SK-N-SH (cell line): ENCODE measurements at regions not wholly inside any gene's neighbourhood (a gene's known extent, or its start where the extent isn't known, plus 50 kb on each side); places are given as distances from the start of the nearest gene placed in this dataset.

Experiments
- CTCF ChIA-PET: fragments of 300-600, 350-600 bp; formaldehyde crosslinking; extraction: SDS; loops from one replicate; lab custom pipeline; 2021; lab: Yijun Ruan, JAX
- POLR2A ChIA-PET: fragments of 350-600 bp; sonication (Branson Sonifier 250); formaldehyde crosslinking; extraction: SDS; loops from one replicate; lab custom pipeline; 2020; ENCODE audit warnings: antibody characterized with exemption, inconsistent platforms; lab: Yijun Ruan, JAX
- DNase-seq: peaks from one replicate; pipeline ENCODE4 v3.0.0; 2012
- H2AFZ ChIP-seq: fragments of 200-600 bp; sonication (generic); 2 replicates; pipeline ENCODE4 v1.8.1; 2016; ENCODE audit warnings: antibody characterized with exemption, mild to moderate bottlenecking, low read depth
- H3F3A ChIP-seq: fragments of 200-600 bp; sonication (generic); replicated peaks from 2 replicates; pipeline ENCODE3; 2016; ENCODE audit warnings: antibody characterized with exemption, mild to moderate bottlenecking; ENCODE audit not compliant: insufficient read depth
- H3K27ac ChIP-seq, 2 experiments: fragments of 200-500 bp in 1 of 2; fragments of 200-600 bp in 1 of 2; sonication (Bioruptor generic) in 1 of 2; sonication (generic), shearing (Covaris generic) in 1 of 2; 2 replicates each; pipeline versions ENCODE4 v1.5.1 to v1.6.1; 2014 to 2016; ENCODE audit warnings: low read depth in 2 of 2, inconsistent platforms in 1 of 2, low read length in 1 of 2, mild to moderate bottlenecking in 1 of 2, mixed read lengths in 1 of 2
- H3K27me3 ChIP-seq: fragments of 200-600 bp; sonication (generic), shearing (Covaris generic); 2 replicates; pipeline ENCODE4 v1.6.1; 2016; ENCODE audit warnings: mixed run types; ENCODE audit not compliant: insufficient read depth
- H3K36me3 ChIP-seq, 2 experiments: fragments of 200-500 bp in 1 of 2; fragments of 200-600 bp in 1 of 2; sonication (Bioruptor generic) in 1 of 2; sonication (generic) in 1 of 2; replicated peaks in 1 of 2; 2 replicates each; pipeline versions ENCODE3 to v1.5.1; 2014 to 2016; ENCODE audit warnings: low read length in 1 of 2, mild to moderate bottlenecking in 1 of 2; ENCODE audit not compliant: insufficient read depth in 2 of 2, control insufficient read depth in 1 of 2
- H3K4me1 ChIP-seq, 2 experiments: fragments of 200-500 bp in 1 of 2; fragments of 200-600 bp in 1 of 2; sonication (Bioruptor generic) in 1 of 2; sonication (generic), shearing (Covaris generic) in 1 of 2; 2 replicates each; pipeline versions ENCODE4 v1.5.1 to v1.6.1; 2014 to 2016; ENCODE audit warnings: low read depth in 1 of 2, low read length in 1 of 2, mixed run types in 1 of 2; ENCODE audit not compliant: insufficient read depth in 2 of 2, control insufficient read depth in 1 of 2
- H3K4me2 ChIP-seq: fragments of 200-600 bp; sonication (generic), shearing (Covaris generic); 2 replicates; pipeline ENCODE4 v1.6.1; 2017; ENCODE audit warnings: mixed run types
- H3K4me3 ChIP-seq, 2 experiments: fragments of 200-500 bp in 1 of 2; fragments of 200-600 bp in 1 of 2; sonication (Bioruptor generic) in 1 of 2; sonication (generic), shearing (Covaris generic) in 1 of 2; 2 replicates each; pipeline versions ENCODE4 v1.5.1 to v1.8.1; 2014 to 2016; ENCODE audit warnings: low read depth in 2 of 2, inconsistent platforms in 1 of 2, low read length in 1 of 2, mild to moderate bottlenecking in 1 of 2, mixed read lengths in 1 of 2, moderate library complexity in 1 of 2
- H3K79me2 ChIP-seq: fragments of 200-600 bp; sonication (generic); 2 replicates; pipeline ENCODE4 v1.8.1; 2017; ENCODE audit warnings: mild to moderate bottlenecking; ENCODE audit not compliant: insufficient read depth
- H3K9ac ChIP-seq: fragments of 200-600 bp; sonication (generic); 2 replicates; pipeline ENCODE4 v1.6.1; 2017; ENCODE audit warnings: mixed run types
- H3K9me2 ChIP-seq: fragments of 200-600 bp; sonication (generic); 2 replicates; pipeline ENCODE4 v1.6.1; 2017; ENCODE audit warnings: mixed run types
- H3K9me3 ChIP-seq: fragments of 200-600 bp; sonication (generic); 2 replicates; pipeline ENCODE4 v1.6.1; 2017; ENCODE audit warnings: mixed run types, mild to moderate bottlenecking, moderate library complexity
- H4K20me1 ChIP-seq: fragments of 200-600 bp; sonication (generic); 2 replicates; pipeline ENCODE4 v1.6.1; 2017; ENCODE audit warnings: mild to moderate bottlenecking, mixed run types; ENCODE audit not compliant: insufficient read depth
- CHD2 ChIP-seq: fragments of 150-350 bp; IDR thresholded peaks from 2 replicates; pipeline ENCODE4 v1.6.1; 2018; ENCODE audit warnings: low read length; ENCODE audit not compliant: partially characterized antibody
- EP300 ChIP-seq, 2 experiments: IDR thresholded peaks; 2 replicates each; pipeline versions ENCODE4 v1.4.0 to v1.6.1; 2012; ENCODE audit warnings: borderline replicate concordance in 1 of 2, low read depth in 1 of 2, low read length in 1 of 2
- EZH2phosphoT487 ChIP-seq: fragments of 200-600 bp; sonication (generic); IDR thresholded peaks from 2 replicates; pipeline ENCODE4 v1.6.1; 2017; ENCODE audit warnings: low read depth, mixed run types, mild to moderate bottlenecking, antibody characterized with exemption, moderate library complexity, borderline replicate concordance
- FOXJ3 ChIP-seq: sonication (generic); formaldehyde crosslinking; IDR thresholded peaks from 2 replicates; pipeline ENCODE4 v1.5.1; 2020; ENCODE audit warnings: mild to moderate bottlenecking, missing genetic modification reagents
- FOXM1 ChIP-seq: IDR thresholded peaks from 2 replicates; pipeline ENCODE4 v1.4.0; 2012; ENCODE audit warnings: low read depth, mild to moderate bottlenecking
- GABPA ChIP-seq: IDR thresholded peaks from 2 replicates; pipeline ENCODE4 v1.4.0; 2012; ENCODE audit warnings: low read depth, mild to moderate bottlenecking
- GATA2 ChIP-seq: sonication (generic); formaldehyde crosslinking; IDR thresholded peaks from 2 replicates; pipeline ENCODE4 v1.5.0; 2020; ENCODE audit warnings: mild to moderate bottlenecking, missing genetic modification reagents
- MEF2A ChIP-seq: IDR thresholded peaks from 2 replicates; pipeline ENCODE4 v1.4.0; 2012; ENCODE audit warnings: low read depth, borderline replicate concordance
- NRF1 ChIP-seq: IDR thresholded peaks from 2 replicates; pipeline ENCODE4 v1.6.1; 2012; ENCODE audit warnings: low read depth, mild to moderate bottlenecking, low read length
- RCOR1 ChIP-seq: fragments of 150-350 bp; IDR thresholded peaks from 2 replicates; pipeline ENCODE4 v1.6.1; 2017; ENCODE audit warnings: antibody characterized with exemption, low read length
- RXRA ChIP-seq: IDR thresholded peaks from 2 replicates; pipeline ENCODE4 v1.4.0; 2012; ENCODE audit warnings: low read depth, mild to moderate bottlenecking, borderline replicate concordance
- SMC3 ChIP-seq: IDR thresholded peaks from 2 replicates; pipeline ENCODE4 v1.6.1; 2012; ENCODE audit warnings: low read depth, low read length, improper control_type of control experiment
- TAF1 ChIP-seq: IDR thresholded peaks from 2 replicates; pipeline ENCODE4 v1.6.1; 2012; ENCODE audit warnings: low read depth, mild to moderate bottlenecking, low read length, moderate library complexity, borderline replicate concordance
- TCF12 ChIP-seq: IDR thresholded peaks from 2 replicates; pipeline ENCODE4 v1.4.0; 2012
- whole genome bisulfite sequencing: methylation state at CpG from one replicate; pipeline ENCODE4 v1.1.6; 2017; ENCODE audit warnings: low lambda C conversion rate; 5-methylcytosine and 5-hydroxymethylcytosine counted together
- TF ChIP-seq, protein P1 (sequence below): IDR thresholded peaks from 2 replicates; pipeline ENCODE4 v1.4.0; 2012; ENCODE audit warnings: low read depth
- TF ChIP-seq, protein P2 (sequence below): fragments of 200-600 bp; sonication (generic); IDR thresholded peaks from 2 replicates; pipeline ENCODE4 v1.6.1; 2017; ENCODE audit warnings: antibody characterized with exemption, mild to moderate bottlenecking, moderate library complexity
- TF ChIP-seq, protein P3 (sequence below): fragments of 150-350 bp; IDR thresholded peaks from 2 replicates; pipeline ENCODE4 v1.6.1; 2017; ENCODE audit warnings: antibody characterized with exemption, low read length, low read depth, borderline replicate concordance
- TF ChIP-seq, protein P4 (sequence below): fragments of 150-350 bp; IDR thresholded peaks from 2 replicates; pipeline ENCODE4 v1.6.1; 2016; ENCODE audit warnings: mild to moderate bottlenecking, low read depth, low read length

DNA sequence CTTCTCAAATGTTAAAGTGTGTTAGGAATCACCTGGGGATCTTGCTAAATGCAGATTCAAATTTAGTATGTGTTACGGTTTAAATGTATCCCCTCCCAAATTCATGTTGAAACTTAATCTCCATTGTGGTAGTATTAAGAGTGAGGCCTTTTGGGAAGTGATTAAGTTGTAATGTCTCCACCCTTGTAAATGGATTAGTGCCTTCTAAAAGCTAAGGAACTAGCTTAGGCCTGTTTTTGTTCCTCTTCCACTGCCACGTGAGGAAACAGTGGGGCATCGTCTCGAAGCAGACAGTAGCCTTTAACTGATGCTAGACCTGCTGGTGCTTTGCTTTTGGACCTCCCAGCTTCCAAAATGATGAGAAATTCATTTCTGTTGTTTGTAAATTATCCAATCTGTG, 52.3 kb upstream of the SEMA3D start:
- no peaks in the 10 kb centered on the region for H3K9me2 ChIP-seq
- no peaks in the 10 kb centered on the region for H3K9me3 ChIP-seq
- no peak overlapping the region for H3K27ac ChIP-seq
- DNase-seq, result no peak
- no peaks in the 10 kb centered on the region for H3K27me3 ChIP-seq
- no peaks in the 10 kb centered on the region for H3K79me2 ChIP-seq
- no peaks in the 10 kb centered on the region for H3F3A ChIP-seq
- H3K4me2 ChIP-seq, result no peak overlapping the region
- no peak overlapping the region for H3K4me3 ChIP-seq
- WGBS, result 69% methylated on average over 4 of the region's 4 CpGs
- H2AFZ ChIP-seq, result no peak overlapping the region
- TF ChIP-seq GATA2 (CRISPR knock-in tag) (no peak), EP300 (IDR thresholded peaks at IDR 0.05; ENCODE audit: borderline replicate concordance in 1 of 2, low read depth in 1 of 2, low read length in 1 of 2) (no peak), SMC3 (no peak), CHD2 (no peak), FOXM1 (no peak), FOXJ3 (CRISPR knock-in tag) (no peak), TAF1 (no peak), RXRA (no peak), GABPA (no peak), TCF12 (no peak), RCOR1 (no peak), NRF1 (no peak), EZH2phosphoT487 (no peak)
- TF ChIP-seq, protein P1, sequence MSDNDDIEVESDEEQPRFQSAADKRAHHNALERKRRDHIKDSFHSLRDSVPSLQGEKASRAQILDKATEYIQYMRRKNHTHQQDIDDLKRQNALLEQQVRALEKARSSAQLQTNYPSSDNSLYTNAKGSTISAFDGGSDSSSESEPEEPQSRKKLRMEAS, result no peak
- TF ChIP-seq, protein P2, sequence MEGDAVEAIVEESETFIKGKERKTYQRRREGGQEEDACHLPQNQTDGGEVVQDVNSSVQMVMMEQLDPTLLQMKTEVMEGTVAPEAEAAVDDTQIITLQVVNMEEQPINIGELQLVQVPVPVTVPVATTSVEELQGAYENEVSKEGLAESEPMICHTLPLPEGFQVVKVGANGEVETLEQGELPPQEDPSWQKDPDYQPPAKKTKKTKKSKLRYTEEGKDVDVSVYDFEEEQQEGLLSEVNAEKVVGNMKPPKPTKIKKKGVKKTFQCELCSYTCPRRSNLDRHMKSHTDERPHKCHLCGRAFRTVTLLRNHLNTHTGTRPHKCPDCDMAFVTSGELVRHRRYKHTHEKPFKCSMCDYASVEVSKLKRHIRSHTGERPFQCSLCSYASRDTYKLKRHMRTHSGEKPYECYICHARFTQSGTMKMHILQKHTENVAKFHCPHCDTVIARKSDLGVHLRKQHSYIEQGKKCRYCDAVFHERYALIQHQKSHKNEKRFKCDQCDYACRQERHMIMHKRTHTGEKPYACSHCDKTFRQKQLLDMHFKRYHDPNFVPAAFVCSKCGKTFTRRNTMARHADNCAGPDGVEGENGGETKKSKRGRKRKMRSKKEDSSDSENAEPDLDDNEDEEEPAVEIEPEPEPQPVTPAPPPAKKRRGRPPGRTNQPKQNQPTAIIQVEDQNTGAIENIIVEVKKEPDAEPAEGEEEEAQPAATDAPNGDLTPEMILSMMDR, result no peak
- TF ChIP-seq, protein P3, sequence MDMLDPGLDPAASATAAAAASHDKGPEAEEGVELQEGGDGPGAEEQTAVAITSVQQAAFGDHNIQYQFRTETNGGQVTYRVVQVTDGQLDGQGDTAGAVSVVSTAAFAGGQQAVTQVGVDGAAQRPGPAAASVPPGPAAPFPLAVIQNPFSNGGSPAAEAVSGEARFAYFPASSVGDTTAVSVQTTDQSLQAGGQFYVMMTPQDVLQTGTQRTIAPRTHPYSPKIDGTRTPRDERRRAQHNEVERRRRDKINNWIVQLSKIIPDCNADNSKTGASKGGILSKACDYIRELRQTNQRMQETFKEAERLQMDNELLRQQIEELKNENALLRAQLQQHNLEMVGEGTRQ, result no peak
- no peaks in the 10 kb centered on the region for H3K36me3 ChIP-seq
- ChIA-PET POLR2A (no interaction called here), CTCF (interaction anchor here (0.9 kb wide), 1 partner anchor 1230 kb away, joined by 3 read pairs; no protein-coding TSS in a partner anchor)
- H3K9ac ChIP-seq, result no peak overlapping the region
- H4K20me1 ChIP-seq, result no peaks in the 10 kb centered on the region
- no peaks in the 10 kb centered on the region; a peak in 1 of 4 replicates for H3K4me1 ChIP-seq

DNA sequence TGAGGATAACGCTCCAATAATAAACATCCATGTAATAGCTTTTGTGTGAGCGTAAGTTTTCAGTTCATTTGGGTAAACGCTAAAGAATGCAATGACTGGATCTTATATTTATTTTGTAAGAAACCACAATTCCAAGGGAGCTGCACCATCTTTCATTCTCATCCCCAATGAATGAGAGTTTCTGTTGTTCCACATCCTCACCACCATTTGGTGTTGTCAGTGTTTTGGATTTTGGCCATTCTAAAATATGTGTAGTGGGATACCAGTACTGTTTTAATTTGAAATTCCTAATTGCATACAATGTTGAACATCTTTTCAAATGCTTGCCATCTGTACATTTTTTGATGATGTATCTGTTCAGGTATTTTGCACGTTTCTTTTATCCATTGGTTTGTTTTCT, 50.9 kb upstream of the SEMA3D start:
- DNase-seq, result no peak
- Histone ChIP-seq H2AFZ (no peak overlapping the region), H3K79me2 (no peaks in the 10 kb centered on the region), H4K20me1 (no peaks in the 10 kb centered on the region), H3K4me1 (no peaks in the 10 kb centered on the region; a peak in 1 of 4 replicates), H3K4me2 (no peak overlapping the region), H3K9me3 (no peaks in the 10 kb centered on the region), H3K27ac (no peak overlapping the region), H3K9me2 (no peaks in the 10 kb centered on the region), H3K4me3 (no peak overlapping the region), H3K27me3 (no peaks in the 10 kb centered on the region), H3K36me3 (no peaks in the 10 kb centered on the region), H3F3A (no peaks in the 10 kb centered on the region), H3K9ac (no peak overlapping the region)
- WGBS, result 79% methylated on average over 4 of the region's 4 CpGs
- ChIA-PET CTCF (interaction anchor here (0.7 to 1.1 kb wide), 3 partner anchors 53 to 317 kb away, joined by 3 read pairs; no protein-coding TSS in a partner anchor), POLR2A (no interaction called here)
- TF ChIP-seq, protein P2, result no peak
- TF ChIP-seq, protein P4, sequence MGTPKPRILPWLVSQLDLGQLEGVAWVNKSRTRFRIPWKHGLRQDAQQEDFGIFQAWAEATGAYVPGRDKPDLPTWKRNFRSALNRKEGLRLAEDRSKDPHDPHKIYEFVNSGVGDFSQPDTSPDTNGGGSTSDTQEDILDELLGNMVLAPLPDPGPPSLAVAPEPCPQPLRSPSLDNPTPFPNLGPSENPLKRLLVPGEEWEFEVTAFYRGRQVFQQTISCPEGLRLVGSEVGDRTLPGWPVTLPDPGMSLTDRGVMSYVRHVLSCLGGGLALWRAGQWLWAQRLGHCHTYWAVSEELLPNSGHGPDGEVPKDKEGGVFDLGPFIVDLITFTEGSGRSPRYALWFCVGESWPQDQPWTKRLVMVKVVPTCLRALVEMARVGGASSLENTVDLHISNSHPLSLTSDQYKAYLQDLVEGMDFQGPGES, result no peak
- TF ChIP-seq MEF2A (no peak), CHD2 (no peak)
